ENCODE measurements at regions not wholly inside any gene's neighbourhood (a gene's known extent, or its start where the extent isn't known, plus 50 kb on each side); places are given as distances from the start of the nearest gene placed in this dataset.

GRCh38 chr3:152671446-152672319 lies 163.2 kb upstream of the P2RY1 start:
- Histone ChIP-seq H3T11ph (ENCODE audit: low read length) (no peak overlapping the region), H2BK12ac (ENCODE audit: insufficient read length, low read depth, low read length) (no peak overlapping the region), H2BK15ac (ENCODE audit: low read depth, low read length) (no peak overlapping the region), H2BK5ac (ENCODE audit: insufficient read length, low read length) (no peak overlapping the region), H4K91ac (ENCODE audit: insufficient read length, low read depth, low read length) (no peak overlapping the region), H2AK5ac (ENCODE audit: insufficient read length, low read length) (no peak overlapping the region), H3K27me3 (ENCODE audit: insufficient read depth, low read length) (no peaks in the 10 kb centered on the region), H2BK120ac (ENCODE audit: low read depth, low read length, poor library complexity, severe bottlenecking) (no peak overlapping the region), H4K5ac (ENCODE audit: insufficient read length, low read depth, low read length) (no peak overlapping the region), H2BK20ac (ENCODE audit: low read depth, low read length, poor library complexity, severe bottlenecking) (no peak overlapping the region), H3K79me1 (ENCODE audit: insufficient read depth, low read depth, low read length, poor library complexity, severe bottlenecking) (no peaks in the 10 kb centered on the region), H3K9ac (ENCODE audit: extremely low read depth, insufficient read length, low read length) (no peak overlapping the region), H3K4ac (ENCODE audit: low read depth, low read length) (no peak overlapping the region), H3K18ac (ENCODE audit: insufficient read length, low read depth, low read length) (no peak overlapping the region), H3K27ac (ENCODE audit: insufficient read length, low read depth, low read length) (no peak overlapping the region), H4K8ac (replicated peaks; ENCODE audit: insufficient read length, low read depth, low read length) (no peak overlapping the region), H3K23ac (ENCODE audit: insufficient read length, low read depth, low read length) (no peak overlapping the region), H3K56ac (ENCODE audit: insufficient read length, low read depth, low read length) (no peak overlapping the region), H3K14ac (ENCODE audit: insufficient read depth, low read length) (no peak overlapping the region), H3K79me2 (ENCODE audit: insufficient read depth, low read length) (no peaks in the 10 kb centered on the region), H3K4me2 (ENCODE audit: insufficient read depth, insufficient read length, low read length) (no peak overlapping the region), H3K9me3 (ENCODE audit: control insufficient read depth, low read depth, low read length) (no peaks in the 10 kb centered on the region), H4K20me1 (ENCODE audit: control insufficient read depth, insufficient read depth, insufficient read length) (no peaks in the 10 kb centered on the region), H3K4me1 (ENCODE audit: insufficient read depth, low read length) (no peaks in the 10 kb centered on the region), H3K23me2 (ENCODE audit: insufficient read length, low read depth, low read length, poor library complexity, severe bottlenecking) (no peaks in the 10 kb centered on the region), H2AFZ (ENCODE audit: low read length) (no peak overlapping the region)
- Mint-ChIP-seq H3K9me3 (no peaks in the 10 kb centered on the region), H3K4me1 (peaks cover 8 to 14% of the 10 kb centered on the region in 2 experiments), H3K27ac (0 out of 7 replicates have a peak overlapping the region, but pooled peaks of 1 of the 3 experiments have one; percentile 53), H3K27me3 (ENCODE audit: low read depth) (no peaks in the 10 kb centered on the region), H3K36me3 (ENCODE audit: insufficient read depth in 1 of 3, low read depth in 3 of 3) (no peaks in the 10 kb centered on the region), H3K4me3 (no peak overlapping the region)
- WGBS (ENCODE audit: extremely low coverage, insufficient read length, low lambda C conversion rate) = no CpG with 5 or more reads among the region's 8 CpGs
- TF ChIP-seq, protein P1, sequence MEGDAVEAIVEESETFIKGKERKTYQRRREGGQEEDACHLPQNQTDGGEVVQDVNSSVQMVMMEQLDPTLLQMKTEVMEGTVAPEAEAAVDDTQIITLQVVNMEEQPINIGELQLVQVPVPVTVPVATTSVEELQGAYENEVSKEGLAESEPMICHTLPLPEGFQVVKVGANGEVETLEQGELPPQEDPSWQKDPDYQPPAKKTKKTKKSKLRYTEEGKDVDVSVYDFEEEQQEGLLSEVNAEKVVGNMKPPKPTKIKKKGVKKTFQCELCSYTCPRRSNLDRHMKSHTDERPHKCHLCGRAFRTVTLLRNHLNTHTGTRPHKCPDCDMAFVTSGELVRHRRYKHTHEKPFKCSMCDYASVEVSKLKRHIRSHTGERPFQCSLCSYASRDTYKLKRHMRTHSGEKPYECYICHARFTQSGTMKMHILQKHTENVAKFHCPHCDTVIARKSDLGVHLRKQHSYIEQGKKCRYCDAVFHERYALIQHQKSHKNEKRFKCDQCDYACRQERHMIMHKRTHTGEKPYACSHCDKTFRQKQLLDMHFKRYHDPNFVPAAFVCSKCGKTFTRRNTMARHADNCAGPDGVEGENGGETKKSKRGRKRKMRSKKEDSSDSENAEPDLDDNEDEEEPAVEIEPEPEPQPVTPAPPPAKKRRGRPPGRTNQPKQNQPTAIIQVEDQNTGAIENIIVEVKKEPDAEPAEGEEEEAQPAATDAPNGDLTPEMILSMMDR (conservative IDR thresholded peaks at IDR 0.05) = no peak
- DNase-seq = no peak

Data from H9 (cell line).